ENCODE measurements at regions not wholly inside any gene's neighbourhood (a gene's known extent, or its start where the extent isn't known, plus 50 kb on each side); places are given as distances from the start of the nearest gene placed in this dataset.

DNA sequence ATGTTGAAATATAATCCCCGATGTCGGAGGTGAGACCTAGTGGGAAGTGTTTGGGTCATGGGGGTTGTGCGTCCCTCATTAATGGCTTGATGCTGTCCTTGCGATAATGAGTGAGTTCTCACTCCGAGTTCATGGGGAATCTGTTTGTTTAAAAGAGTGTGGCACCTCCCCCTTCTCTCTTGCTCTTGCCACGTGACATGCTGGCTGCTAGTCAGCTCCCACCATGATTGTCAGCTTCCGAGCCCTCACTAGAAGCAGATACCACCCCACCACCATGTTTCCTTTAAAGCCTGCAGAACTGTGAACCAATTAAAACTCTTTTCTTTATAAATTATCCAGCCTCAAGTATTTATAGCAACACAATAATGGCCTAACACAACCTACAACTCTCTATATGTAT lies 166.3 kb upstream of the MBNL1 start:
- TF ChIP-seq POLR2A (IDR thresholded peaks at IDR 0.05; ENCODE audit: low read depth, low read length) (no peak), POLR2AphosphoS5 (IDR thresholded peaks at IDR 0.05; ENCODE audit: low read depth, low read length) (no peak)

All from GM12891 (cell line).